CD8-positive, alpha-beta memory T cell (primary cell): ENCODE measurements at regions not wholly inside any gene's neighbourhood (a gene's known extent, or its start where the extent isn't known, plus 50 kb on each side); places are given as distances from the start of the nearest gene placed in this dataset.

Experiments used
- CTCF ChIA-PET: fragments of 350-600 bp; sonication (Branson Sonifier 250); formaldehyde crosslinking; loops from one replicate; lab custom pipeline; 2021; ENCODE audit warnings: antibody characterized with exemption; lab: Charles Lee
- POLR2A ChIA-PET: fragments of 350-600 bp; sonication (Branson Sonifier 250); formaldehyde crosslinking; loops from one replicate; lab custom pipeline; 2021; ENCODE audit warnings: antibody characterized with exemption; lab: Charles Lee
- DNase-seq, 5 donors: peaks; one replicate each; pipeline versions ENCODE4 v3.0.0 to v3.0.0-alpha.2; 2020 to 2022; ENCODE audit warnings: mixed read lengths in 1 of 5
- H3K27ac ChIP-seq: one replicate; pipeline ENCODE4 v1.7.0; 2013; ENCODE audit warnings: low read depth, mild to moderate bottlenecking, low read length, moderate library complexity
- H3K27me3 ChIP-seq: 2 replicates; pipeline ENCODE4 v1.7.0; 2013; ENCODE audit warnings: low read length, mild to moderate bottlenecking; ENCODE audit not compliant: insufficient read depth, poor library complexity, severe bottlenecking
- H3K36me3 ChIP-seq: 2 replicates; pipeline ENCODE4 v1.7.0; 2013; ENCODE audit warnings: mild to moderate bottlenecking, low read length, moderate library complexity; ENCODE audit not compliant: insufficient read depth
- H3K4me1 ChIP-seq: 2 replicates; pipeline ENCODE4 v1.7.0; 2013; ENCODE audit warnings: mild to moderate bottlenecking, low read length, moderate library complexity; ENCODE audit not compliant: insufficient read depth
- H3K4me3 ChIP-seq: 2 replicates; pipeline ENCODE4 v1.7.0; 2013; ENCODE audit warnings: mild to moderate bottlenecking, low read length
- H3K9me3 ChIP-seq: 2 replicates; pipeline ENCODE4 v1.7.0; 2013; ENCODE audit warnings: mild to moderate bottlenecking, low read length
- H3K27ac Mint-ChIP-seq, 8 donors: one replicate each; pipeline ENCODE4 v1.8.0; 2020 to 2021; ENCODE audit warnings: mixed read lengths in 8 of 8, mild to moderate bottlenecking in 6 of 8, inconsistent platforms in 3 of 8, moderate library complexity in 3 of 8
- H3K27me3 Mint-ChIP-seq, 2 donors: one replicate each; pipeline ENCODE4 v1.8.0; 2020 to 2021; ENCODE audit warnings: mixed read lengths in 2 of 2, mild to moderate bottlenecking in 1 of 2, moderate library complexity in 1 of 2
- H3K36me3 Mint-ChIP-seq, 3 donors: one replicate each; pipeline ENCODE4 v1.8.0; 2020 to 2021; ENCODE audit warnings: mixed read lengths in 3 of 3, inconsistent platforms in 1 of 3, mild to moderate bottlenecking in 1 of 3
- H3K4me1 Mint-ChIP-seq, 3 donors: one replicate each; pipeline ENCODE4 v1.8.0; 2020 to 2021; ENCODE audit warnings: mixed read lengths in 3 of 3, inconsistent platforms in 1 of 3, mild to moderate bottlenecking in 1 of 3
- H3K4me3 Mint-ChIP-seq, 7 donors: one replicate each; pipeline ENCODE4 v1.8.0; 2020 to 2021; ENCODE audit warnings: mixed read lengths in 7 of 7, mild to moderate bottlenecking in 6 of 7, moderate library complexity in 4 of 7, inconsistent platforms in 2 of 7
- H3K9me3 Mint-ChIP-seq, 5 donors: one replicate each; pipeline ENCODE4 v1.8.0; 2020 to 2022; ENCODE audit warnings: mixed read lengths in 5 of 5, mild to moderate bottlenecking in 3 of 5, moderate library complexity in 2 of 5, inconsistent platforms in 1 of 5

DNA sequence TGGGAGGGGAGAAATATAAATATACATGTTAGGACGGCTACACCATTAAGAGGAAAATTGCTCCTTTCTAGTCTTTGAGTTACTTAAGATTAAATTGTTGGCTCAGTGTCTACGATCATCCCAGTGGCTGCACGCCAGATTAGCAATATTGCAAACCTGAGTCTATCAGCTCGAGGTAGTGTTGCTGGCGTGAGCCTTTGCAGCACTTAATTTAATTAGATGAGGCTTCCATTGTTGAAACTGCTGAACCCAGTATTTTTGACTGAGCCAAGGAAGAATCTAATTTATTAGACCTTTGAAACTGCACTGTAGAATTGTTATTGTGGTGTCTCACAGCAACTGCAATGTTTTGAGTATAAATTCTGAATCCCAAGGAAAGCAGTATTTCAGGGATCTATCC, 782.4 kb upstream of the ROBO1 start:
- ChIA-PET POLR2A (no interaction called here), CTCF (no interaction called here)
- no peak overlapping the region for H3K4me3 Mint-ChIP-seq
- H3K4me3 ChIP-seq, result no peak overlapping the region
- no peaks in the 10 kb centered on the region for H3K36me3 ChIP-seq
- H3K4me1 Mint-ChIP-seq, result no peaks in the 10 kb centered on the region
- H3K27me3 Mint-ChIP-seq, result no peaks in the 10 kb centered on the region
- H3K9me3 Mint-ChIP-seq, result peaks cover 4 to 22% (median 16%) of the 10 kb centered on the region in 5 donors
- no peaks in the 10 kb centered on the region for H3K36me3 Mint-ChIP-seq
- DNase-seq, result no peak
- H3K27ac ChIP-seq, result no peak overlapping the region
- no peaks in the 10 kb centered on the region for H3K4me1 ChIP-seq
- no peak overlapping the region for H3K27ac Mint-ChIP-seq
- H3K9me3 ChIP-seq, result no peaks in the 10 kb centered on the region
- H3K27me3 ChIP-seq, result no peaks in the 10 kb centered on the region

DNA sequence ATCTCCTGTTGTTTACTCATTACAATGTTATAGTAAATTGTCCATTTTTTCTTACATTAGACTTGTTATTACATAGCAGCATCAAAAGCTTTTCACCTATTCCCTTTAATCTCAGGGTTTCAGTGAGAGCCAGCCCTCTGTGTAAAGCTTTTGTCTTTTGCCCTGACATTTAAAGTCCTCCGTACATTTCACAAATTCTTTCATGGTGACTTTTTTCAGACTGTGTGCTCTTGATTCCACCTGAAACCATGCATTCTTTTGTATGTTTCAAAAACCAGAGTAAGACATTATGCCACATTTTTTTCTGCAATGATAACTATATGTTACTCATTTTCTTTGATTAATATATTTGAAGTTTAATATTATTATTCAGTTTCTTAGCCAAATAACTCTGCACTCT, 781.4 kb upstream of the ROBO1 start:
- POLR2A ChIA-PET, result no interaction called here

DNA sequence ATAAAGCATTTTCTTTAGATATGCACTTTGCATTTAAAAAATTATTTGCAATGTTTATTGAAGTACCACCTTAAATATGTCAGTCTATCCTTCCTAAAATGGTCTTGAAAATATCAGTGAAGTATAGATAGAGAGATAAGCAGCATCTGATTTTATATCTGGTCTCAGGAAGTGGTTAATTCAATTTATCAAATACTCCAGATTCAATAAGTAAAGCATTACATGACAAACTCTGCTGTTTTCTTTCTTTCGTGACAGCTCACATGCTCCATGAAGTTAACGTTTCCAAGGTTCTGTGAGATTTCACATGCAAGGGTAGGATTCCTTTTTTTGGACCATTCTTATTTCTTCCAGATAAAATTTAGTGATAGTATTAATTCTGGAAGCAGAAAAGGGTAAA, 775.4 kb upstream of the ROBO1 start:
- no peaks in the 10 kb centered on the region for H3K27me3 ChIP-seq
- Mint-ChIP-seq H3K4me1 (no peaks in the 10 kb centered on the region), H3K4me3 (no peak overlapping the region), H3K9me3 (peaks cover 5 to 31% (median 10%) of the 10 kb centered on the region in 5 donors), H3K36me3 (no peaks in the 10 kb centered on the region), H3K27ac (no peak overlapping the region), H3K27me3 (no peaks in the 10 kb centered on the region)
- no peaks in the 10 kb centered on the region for H3K9me3 ChIP-seq
- ChIA-PET CTCF (no interaction called here), POLR2A (no interaction called here)
- H3K4me3 ChIP-seq, result no peak overlapping the region
- no peaks in the 10 kb centered on the region for H3K36me3 ChIP-seq
- no peak for DNase-seq
- H3K27ac ChIP-seq, result no peak overlapping the region
- no peaks in the 10 kb centered on the region for H3K4me1 ChIP-seq

More for the DNA sequence above, 781.4 kb upstream of the ROBO1 start:
- Mint-ChIP-seq H3K4me3 (no peak overlapping the region), H3K36me3 (no peaks in the 10 kb centered on the region), H3K4me1 (no peaks in the 10 kb centered on the region), H3K27ac (no peak overlapping the region), H3K9me3 (peaks cover 2 to 24% (median 17%) of the 10 kb centered on the region in 5 donors), H3K27me3 (no peaks in the 10 kb centered on the region)
- Histone ChIP-seq H3K36me3 (no peaks in the 10 kb centered on the region), H3K27me3 (no peaks in the 10 kb centered on the region), H3K4me1 (no peaks in the 10 kb centered on the region), H3K27ac (no peak overlapping the region), H3K4me3 (no peak overlapping the region), H3K9me3 (no peaks in the 10 kb centered on the region)
- CTCF ChIA-PET, result no interaction called here
- no peak for DNase-seq

DNA sequence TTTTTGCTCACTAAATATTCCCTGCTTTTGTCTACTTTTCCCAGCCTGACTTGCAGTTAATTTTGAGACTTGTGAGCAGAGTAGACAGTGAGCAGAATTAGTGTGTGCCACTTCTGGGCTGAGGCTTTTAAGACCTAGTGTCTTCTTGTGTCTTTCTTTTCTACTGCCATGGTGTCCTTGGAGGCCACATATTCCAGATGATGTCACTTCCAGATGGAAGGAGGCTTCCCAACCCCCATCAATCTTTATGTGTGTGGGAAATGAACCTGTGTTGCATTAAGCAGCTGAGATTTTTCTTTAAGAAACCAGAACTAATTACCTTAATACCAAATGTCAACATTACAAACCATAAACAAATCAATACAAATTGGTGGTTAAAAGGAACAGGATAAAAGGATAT, 774.7 kb upstream of the ROBO1 start:
- POLR2A ChIA-PET, result no interaction called here
- no peaks in the 10 kb centered on the region for H3K4me1 ChIP-seq
- no peaks in the 10 kb centered on the region for H3K27me3 ChIP-seq
- H3K9me3 Mint-ChIP-seq, result peaks cover 5 to 30% (median 13%) of the 10 kb centered on the region in 5 donors
- H3K27me3 Mint-ChIP-seq, result no peaks in the 10 kb centered on the region
- H3K36me3 ChIP-seq, result no peaks in the 10 kb centered on the region
- CTCF ChIA-PET, result no interaction called here
- no peaks in the 10 kb centered on the region for H3K36me3 Mint-ChIP-seq
- no peak overlapping the region for H3K27ac Mint-ChIP-seq
- H3K4me3 ChIP-seq, result no peak overlapping the region
- no peak overlapping the region for H3K4me3 Mint-ChIP-seq
- no peaks in the 10 kb centered on the region for H3K4me1 Mint-ChIP-seq
- no peak for DNase-seq
- no peaks in the 10 kb centered on the region for H3K9me3 ChIP-seq
- H3K27ac ChIP-seq, result no peak overlapping the region

GRCh38 chr3:80537680-80538079, 769.9 kb upstream of the ROBO1 start:
- H3K9me3 ChIP-seq, result no peaks in the 10 kb centered on the region
- H3K27me3 ChIP-seq, result no peaks in the 10 kb centered on the region
- no peaks in the 10 kb centered on the region for H3K36me3 ChIP-seq
- H3K27me3 Mint-ChIP-seq, result no peaks in the 10 kb centered on the region
- H3K4me3 Mint-ChIP-seq, result no peak overlapping the region
- H3K4me1 Mint-ChIP-seq, result no peaks in the 10 kb centered on the region
- no peaks in the 10 kb centered on the region for H3K36me3 Mint-ChIP-seq
- ChIA-PET POLR2A (no interaction called here), CTCF (no interaction called here)
- H3K27ac Mint-ChIP-seq, result no peak overlapping the region
- H3K27ac ChIP-seq, result no peak overlapping the region
- H3K9me3 Mint-ChIP-seq, result peaks cover 7 to 29% (median 11%) of the 10 kb centered on the region in 5 donors
- no peaks in the 10 kb centered on the region for H3K4me1 ChIP-seq
- no peak for DNase-seq
- no peak overlapping the region for H3K4me3 ChIP-seq

- H3K4me3 Mint-ChIP-seq, result no peak overlapping the region
- Histone ChIP-seq H3K4me1 (no peaks in the 10 kb centered on the region), H3K9me3 (no peaks in the 10 kb centered on the region), H3K27ac (no peak overlapping the region), H3K27me3 (no peaks in the 10 kb centered on the region), H3K4me3 (no peak overlapping the region), H3K36me3 (no peaks in the 10 kb centered on the region)
- ChIA-PET POLR2A (no interaction called here), CTCF (no interaction called here)
- peaks cover 0 to 2% of the 10 kb centered on the region in 2 donors for H3K27me3 Mint-ChIP-seq
- no peak overlapping the region for H3K27ac Mint-ChIP-seq
- H3K36me3 Mint-ChIP-seq, result no peaks in the 10 kb centered on the region
- H3K4me1 Mint-ChIP-seq, result no peaks in the 10 kb centered on the region
- no peak for DNase-seq
- H3K9me3 Mint-ChIP-seq, result peaks cover 11 to 34% (median 13%) of the 10 kb centered on the region in 5 donors
These were observed 767.5 kb upstream of the ROBO1 start for GRCh38 chr3:80535286-80535685.

- DNase-seq, result no peak
- POLR2A ChIA-PET, result no interaction called here
- Histone ChIP-seq H3K9me3 (no peaks in the 10 kb centered on the region), H3K4me3 (no peak overlapping the region), H3K36me3 (no peaks in the 10 kb centered on the region), H3K27me3 (no peaks in the 10 kb centered on the region), H3K4me1 (no peaks in the 10 kb centered on the region), H3K27ac (no peak overlapping the region)
- CTCF ChIA-PET, result no interaction called here
- Mint-ChIP-seq H3K27ac (no peak overlapping the region), H3K36me3 (no peaks in the 10 kb centered on the region), H3K27me3 (peaks cover 0 to 2% of the 10 kb centered on the region in 2 donors), H3K4me3 (no peak overlapping the region), H3K4me1 (no peaks in the 10 kb centered on the region), H3K9me3 (peaks cover 7 to 31% (median 11%) of the 10 kb centered on the region in 5 donors)
These were observed 765.8 kb upstream of the ROBO1 start for GRCh38 chr3:80533553-80533952.

- no peak for DNase-seq
These were observed 758.4 kb upstream of the ROBO1 start for GRCh38 chr3:80526153-80526552.

DNA sequence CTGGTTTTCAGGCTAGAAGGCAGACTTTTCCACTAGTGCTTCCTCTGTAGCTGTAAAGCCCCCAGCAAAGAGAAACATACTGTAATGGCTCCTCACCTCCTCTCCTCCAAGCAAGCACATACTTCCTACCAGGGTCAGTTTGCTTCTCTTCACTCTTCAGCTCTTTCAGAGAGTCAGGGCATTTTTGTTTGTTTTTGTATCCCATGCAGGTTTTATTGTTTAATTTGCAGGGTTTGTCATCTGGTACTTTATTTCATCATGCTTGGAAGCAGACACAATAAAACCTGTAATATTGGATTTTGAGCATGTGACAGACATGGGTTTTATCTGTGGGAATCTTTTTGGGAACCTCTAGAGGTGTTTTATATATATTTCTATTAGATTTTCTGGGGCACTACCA, 753.3 kb upstream of the ROBO1 start:
- Histone ChIP-seq H3K27me3 (no peaks in the 10 kb centered on the region), H3K27ac (no peak overlapping the region), H3K36me3 (no peaks in the 10 kb centered on the region), H3K9me3 (no peaks in the 10 kb centered on the region), H3K4me3 (no peak overlapping the region), H3K4me1 (no peaks in the 10 kb centered on the region)
- DNase-seq, result no peak
- no peaks in the 10 kb centered on the region for H3K4me1 Mint-ChIP-seq
- no peaks in the 10 kb centered on the region for H3K27me3 Mint-ChIP-seq
- H3K4me3 Mint-ChIP-seq, result no peak overlapping the region
- peaks cover 8 to 53% (median 10%) of the 10 kb centered on the region in 5 donors for H3K9me3 Mint-ChIP-seq
- ChIA-PET CTCF (no interaction called here), POLR2A (no interaction called here)
- no peak overlapping the region for H3K27ac Mint-ChIP-seq
- no peaks in the 10 kb centered on the region for H3K36me3 Mint-ChIP-seq

More at GRCh38 chr3:80526153-80526552, 758.4 kb upstream of the ROBO1 start:
- Histone ChIP-seq H3K27me3 (no peaks in the 10 kb centered on the region), H3K27ac (no peak overlapping the region), H3K4me1 (no peaks in the 10 kb centered on the region), H3K9me3 (no peaks in the 10 kb centered on the region), H3K4me3 (no peak overlapping the region), H3K36me3 (no peaks in the 10 kb centered on the region)
- Mint-ChIP-seq H3K27ac (no peak overlapping the region), H3K27me3 (no peaks in the 10 kb centered on the region), H3K36me3 (no peaks in the 10 kb centered on the region), H3K4me3 (no peak overlapping the region), H3K9me3 (peaks cover 4 to 49% (median 9%) of the 10 kb centered on the region in 5 donors), H3K4me1 (no peaks in the 10 kb centered on the region)
- ChIA-PET POLR2A (no interaction called here), CTCF (no interaction called here)
